GM19238 (cell line): ENCODE measurements at regions not wholly inside any gene's neighbourhood (a gene's known extent, or its start where the extent isn't known, plus 50 kb on each side); places are given as distances from the start of the nearest gene placed in this dataset.

Source experiments
- DNase-seq: peaks from one replicate; pipeline ENCODE4 v3.0.0; 2011; ENCODE audit warnings: low spot score; ENCODE audit not compliant: insufficient read length

DNA sequence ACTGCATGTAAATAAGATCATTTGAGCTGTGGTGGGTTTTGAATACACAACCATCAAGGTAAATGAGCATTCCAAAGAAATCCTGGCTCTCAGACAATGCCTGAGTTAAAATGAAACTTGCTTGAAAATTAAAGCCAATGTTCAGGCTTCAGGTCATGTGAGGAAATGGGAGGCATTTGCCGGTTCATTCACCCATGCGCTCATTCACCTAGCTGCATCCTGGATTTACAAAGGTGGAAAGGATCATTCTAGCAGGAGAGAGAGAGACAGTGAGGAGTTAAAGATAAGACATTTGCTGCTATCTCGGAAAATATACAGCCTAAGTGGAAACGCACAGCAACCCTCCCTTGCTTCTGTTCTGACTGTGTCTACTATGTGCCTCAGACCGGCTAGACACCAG is 143.8 kb upstream of the KLF4 start:
- DNase-seq: no peak

DNA sequence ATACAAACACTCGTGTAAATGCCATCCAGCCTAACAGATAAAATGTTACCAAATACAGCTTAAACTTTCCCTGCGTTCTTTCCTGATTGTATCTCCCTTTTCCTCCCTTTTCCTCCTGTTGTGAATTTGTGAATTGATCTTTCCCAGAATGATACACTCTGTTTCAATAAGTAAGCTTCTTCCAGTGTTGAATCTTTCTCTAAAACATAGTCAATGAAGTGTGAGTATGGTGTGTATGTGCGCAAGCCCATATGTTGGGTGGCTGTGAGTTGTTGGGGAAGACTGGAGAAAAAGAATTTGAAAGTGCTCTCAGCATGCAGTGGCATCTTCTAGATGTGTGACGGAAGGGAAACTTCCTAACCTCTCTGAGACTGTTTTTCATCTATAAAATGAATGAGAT is 143.1 kb upstream of the KLF4 start:
- no peak for DNase-seq

DNA sequence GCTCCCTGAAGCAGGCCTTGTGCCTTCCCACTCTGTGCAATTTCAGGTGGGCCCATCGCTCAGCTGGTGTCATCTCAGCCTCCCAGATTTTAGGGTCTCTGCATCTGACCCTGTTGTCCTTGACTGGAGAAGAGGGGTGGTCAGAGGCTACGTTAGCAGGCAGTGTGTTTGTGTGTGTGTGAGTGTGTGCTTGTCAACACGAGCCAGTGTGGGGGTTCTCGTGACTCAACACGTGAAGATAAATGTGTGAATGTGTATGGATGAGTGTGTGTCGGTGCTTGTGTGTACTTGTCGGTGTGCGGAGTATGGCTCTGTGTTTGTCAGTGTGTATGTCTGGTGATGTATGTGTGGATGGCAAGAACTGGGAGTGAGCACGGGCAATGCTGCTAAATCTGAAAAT is 142.6 kb upstream of the KLF4 start:
- no peak for DNase-seq

DNA sequence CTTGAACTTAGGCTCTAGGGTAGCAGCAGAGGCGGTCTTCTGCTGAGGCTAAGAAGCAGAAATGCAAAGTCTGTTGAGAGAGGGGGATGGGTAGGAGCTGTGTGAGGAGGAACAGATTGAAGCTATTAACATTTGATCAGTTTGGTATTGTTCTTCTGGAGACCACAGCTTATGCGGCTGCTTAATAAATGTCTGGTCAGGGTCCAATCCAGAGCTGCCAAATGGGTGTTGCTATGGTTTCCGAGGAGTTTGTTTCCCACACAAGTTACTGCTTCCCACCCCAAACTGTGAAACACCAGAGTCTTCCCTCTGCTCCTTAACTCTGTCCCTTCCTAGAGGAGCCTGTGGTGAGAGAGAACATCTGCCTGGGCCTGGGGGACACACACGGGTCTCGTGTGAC is 142.2 kb upstream of the KLF4 start:
- no peak for DNase-seq

DNA sequence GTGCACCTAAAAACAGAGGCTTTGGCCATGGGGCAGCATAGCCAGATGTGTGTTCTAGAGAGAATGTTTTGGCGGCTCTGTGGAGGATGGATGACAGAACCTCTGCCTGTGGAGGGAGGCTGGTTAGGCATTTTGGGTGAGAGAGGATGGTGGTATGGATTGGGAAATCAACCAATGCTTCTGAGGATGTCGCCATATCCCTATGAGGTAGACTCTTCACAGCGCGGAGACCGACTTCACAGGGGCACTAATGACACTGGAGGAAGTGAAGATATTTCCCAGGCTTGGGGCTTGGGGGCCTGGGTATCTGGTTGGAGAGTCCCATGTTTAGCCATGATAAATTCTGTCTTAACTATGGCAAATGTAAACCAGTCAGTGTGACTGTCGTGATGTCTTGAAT is 140.6 kb upstream of the KLF4 start:
- DNase-seq: no peak

DNA sequence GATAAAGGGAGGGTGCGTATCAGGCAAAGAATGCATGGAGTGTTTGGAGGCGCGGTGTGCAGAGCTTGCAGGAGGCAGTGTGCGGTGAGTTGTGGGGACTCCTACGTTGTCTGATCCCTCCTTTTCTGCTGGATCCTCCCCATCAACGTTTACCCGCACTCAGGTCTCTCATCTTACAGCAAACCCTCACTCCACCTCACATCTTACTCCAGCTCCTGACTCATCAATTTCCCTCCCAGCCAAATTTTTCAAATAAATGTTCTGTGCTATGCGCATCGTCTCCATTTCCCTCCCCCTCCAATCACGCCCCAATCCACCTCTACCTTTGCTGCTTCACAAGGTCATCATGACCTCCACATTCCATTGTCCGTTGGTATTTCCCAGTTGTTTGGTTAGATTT is 138.9 kb upstream of the KLF4 start:
- no peak for DNase-seq

DNA sequence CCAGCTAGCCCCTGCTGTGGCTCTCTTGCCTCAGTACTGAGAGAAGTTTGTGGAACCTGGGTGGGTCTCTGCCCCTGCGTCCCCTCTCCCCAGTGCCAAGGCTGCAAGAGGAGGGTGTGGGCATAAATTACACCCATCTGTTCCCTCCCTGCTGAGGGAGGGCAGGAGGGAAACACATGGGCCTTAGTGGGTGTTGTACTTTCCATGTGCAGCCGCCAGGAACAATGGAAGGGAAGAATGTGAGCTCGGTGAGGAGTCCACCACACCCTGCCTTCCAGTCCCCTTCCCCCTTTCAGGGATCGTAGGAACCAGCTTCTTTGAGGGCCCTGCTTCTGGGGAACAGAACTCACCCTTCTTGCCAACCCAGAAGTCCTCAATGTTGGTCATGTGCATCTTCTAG is 138.2 kb upstream of the KLF4 start:
- no peak for DNase-seq

DNA sequence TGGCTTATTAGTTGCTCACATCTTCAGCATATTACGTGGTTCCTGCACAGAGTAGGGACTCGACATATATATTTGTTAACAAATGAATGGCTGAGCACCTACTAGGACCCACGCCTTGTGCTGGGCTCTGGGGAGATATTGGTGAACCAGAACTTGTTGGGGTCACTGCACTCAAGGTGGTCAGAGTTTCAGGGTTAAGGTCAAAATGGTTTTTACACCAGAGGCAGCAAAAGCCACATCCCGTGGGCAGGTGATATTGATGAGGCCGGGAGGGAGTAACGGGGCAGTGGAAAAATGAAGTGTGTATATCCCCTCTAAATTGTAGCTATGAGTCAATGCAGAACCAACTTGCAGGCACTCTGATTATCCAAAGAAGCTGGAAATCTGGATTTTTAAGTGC is 136.5 kb upstream of the KLF4 start:
- DNase-seq: no peak

DNA sequence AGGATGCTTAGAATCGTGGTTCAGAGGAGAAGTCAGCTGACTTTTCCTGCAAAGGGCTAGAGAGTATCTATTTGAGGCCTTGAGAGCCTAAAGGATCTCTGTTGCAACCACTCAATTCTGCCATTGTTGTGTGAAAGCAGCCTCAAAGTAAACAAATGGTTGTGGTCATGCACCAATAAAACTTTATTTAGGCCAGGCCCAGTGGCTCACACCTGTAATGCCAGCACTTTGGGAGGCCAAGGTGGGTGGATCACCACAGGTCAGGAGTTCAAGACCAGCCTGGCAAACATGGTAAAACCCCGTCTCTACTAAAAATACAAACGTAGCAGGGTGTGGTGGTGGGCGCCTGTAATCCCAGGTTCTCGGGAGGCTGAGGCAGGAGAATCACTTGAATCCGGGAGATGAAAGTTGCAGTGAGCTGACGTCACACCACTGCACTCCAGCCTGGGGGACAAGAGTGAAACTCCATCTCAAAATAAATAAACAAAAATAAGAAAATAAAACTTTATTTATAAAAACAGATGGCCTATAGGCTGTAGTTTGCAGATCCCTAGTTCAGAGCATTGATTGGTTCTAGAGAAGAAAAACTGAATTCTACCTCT is 135.9 kb upstream of the KLF4 start:
- no peak for DNase-seq

DNA sequence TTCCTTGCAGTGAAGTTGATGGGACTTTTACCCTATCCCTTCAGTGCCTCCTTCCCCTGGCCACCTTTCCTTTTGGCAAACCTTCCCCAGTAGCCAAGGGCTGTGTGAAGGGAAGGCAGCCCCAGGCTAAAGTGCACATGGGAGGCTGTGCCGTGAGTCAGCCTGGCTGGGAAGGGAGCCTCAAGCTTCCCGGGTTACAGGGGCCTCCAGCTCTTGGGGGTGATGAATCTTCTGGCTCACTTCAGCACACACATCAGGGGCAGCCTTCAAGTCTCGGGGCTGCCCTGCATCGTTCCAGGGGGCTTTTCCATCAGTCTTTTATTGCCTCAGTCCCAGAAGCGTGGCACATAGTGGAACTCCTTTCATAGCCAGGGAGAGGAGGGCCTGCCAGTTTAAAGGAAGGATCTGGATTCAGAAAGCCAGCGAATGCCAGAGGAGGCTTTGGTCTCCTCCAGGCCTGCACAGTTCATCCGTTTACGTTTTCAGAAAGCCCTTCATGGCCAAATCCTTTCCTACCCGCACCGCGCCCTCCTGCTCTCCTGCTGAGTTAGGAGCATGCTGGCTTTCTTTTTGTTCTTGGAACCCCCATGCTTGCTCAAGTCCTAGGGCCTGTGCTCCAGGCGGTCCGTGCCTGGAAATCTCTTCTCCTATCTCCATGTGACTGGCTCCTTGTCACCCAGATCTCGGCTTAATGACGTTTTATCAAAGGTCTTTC is 134.8 kb upstream of the KLF4 start:
- no peak for DNase-seq

DNA sequence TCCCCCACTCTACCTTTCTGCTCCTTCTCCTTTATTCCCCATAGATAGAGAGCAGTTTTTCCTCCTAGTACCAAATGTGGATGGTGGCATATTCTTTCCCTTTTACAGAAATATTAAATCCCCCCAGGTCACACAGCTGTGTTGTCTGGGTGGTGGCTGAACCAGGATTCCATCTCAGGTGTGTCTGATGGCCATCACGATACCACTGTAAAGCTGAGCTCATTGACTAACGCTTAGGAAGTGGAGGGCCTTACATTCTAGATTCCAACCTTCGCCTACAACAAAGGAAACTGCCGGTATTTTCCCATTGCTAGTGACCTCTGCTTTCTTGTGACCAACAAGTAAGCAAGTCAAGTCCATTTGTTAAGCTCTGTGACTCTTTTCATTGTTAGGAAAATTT is 131.9 kb upstream of the KLF4 start:
- no peak for DNase-seq

DNA sequence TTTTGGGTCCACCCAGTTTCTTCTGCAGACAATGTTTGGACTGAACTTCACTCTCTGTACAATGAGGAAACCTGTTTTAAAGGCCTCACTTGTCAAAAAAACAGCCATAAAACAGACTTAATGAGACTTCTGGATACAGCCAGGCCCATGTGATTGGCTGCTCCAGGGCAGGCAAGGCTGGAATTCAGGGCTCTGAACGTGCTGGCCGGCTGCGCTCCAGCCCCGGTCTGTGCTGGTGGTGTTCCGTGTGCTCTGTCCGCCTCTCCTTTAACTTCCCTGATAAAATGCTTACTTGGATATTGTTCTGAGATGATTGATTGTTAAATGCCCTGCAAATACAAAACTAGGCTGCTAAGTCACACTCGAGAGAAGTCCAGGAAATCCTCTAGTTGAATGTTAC is 131.2 kb upstream of the KLF4 start:
- DNase-seq: no peak

DNA sequence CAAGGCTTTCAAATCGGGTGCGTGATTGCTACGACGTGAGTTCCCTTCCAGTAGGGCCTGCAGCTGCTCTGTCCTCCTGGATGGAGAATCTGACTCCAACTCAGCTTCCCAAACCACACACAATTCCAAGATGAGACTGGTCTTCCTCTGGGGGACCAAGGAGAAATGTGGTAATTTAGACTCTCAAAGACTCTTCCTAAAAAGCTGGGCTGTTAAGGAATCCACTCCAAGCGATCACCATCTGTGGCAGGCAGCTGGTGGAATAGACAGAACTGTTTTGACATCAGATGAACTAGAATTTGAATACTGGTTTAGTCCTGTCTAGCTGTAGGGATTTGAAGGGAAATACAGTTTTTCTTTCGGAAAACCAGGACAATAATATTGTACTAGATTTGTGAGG is 130.7 kb upstream of the KLF4 start:
- DNase-seq: no peak

DNA sequence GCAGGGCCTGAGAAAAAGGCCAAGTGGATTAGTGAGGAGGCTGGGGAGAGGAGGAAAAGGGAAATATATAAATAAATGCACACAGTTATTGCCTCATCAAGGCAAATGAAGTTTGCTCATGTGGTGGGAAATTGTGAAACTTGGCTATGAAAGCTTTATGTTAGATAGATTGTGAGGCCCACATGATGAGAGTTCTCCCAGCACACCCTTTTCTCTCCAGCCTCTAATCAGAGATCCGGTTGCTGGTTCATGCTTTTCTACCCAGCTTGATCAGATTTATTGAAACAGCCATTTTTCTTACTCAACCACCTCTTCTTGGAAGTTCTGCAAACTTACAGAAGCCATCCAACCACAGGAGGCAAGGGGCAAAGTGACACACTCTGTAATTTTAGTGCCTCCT is 125.8 kb upstream of the KLF4 start:
- DNase-seq: no peak

DNA sequence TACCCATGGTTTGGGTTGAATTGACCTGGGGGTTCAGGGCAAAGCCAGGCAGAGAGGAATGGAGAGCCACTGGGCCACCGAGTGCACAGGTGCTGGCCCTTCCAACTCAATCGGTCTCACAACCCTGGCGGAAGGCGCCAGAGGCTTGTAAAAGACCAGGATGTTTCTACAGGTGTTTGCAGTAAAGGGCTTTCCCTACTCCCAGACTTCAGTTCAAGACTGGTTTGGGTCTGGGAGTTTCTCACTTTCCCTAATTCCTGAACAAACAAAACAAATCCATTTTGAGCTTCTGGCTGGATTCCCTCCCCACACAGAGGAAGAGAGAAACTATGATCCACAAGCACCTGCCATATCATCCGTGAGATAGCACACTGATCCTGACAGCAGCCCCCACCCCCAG is 125.2 kb upstream of the KLF4 start:
- no peak for DNase-seq

DNA sequence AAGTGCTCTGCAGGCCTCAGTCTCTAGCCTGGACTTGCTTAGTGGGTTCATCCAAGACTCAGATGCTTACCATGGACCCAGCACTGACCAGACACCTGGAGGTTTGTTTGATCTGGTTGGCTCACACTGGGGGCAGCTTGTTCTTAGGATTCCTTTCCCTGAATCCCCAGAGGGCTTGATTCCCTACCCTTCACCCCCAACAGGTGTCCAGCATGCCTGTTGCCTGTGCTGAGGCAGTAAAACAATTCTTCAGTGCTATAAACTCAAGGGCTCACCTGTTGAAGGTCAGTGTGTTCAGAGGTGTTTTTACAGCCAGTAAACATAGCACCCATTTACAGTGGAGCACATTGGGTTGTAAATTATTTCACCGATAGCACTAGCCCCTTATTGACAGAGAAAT is 123.8 kb upstream of the KLF4 start:
- no peak for DNase-seq

DNA sequence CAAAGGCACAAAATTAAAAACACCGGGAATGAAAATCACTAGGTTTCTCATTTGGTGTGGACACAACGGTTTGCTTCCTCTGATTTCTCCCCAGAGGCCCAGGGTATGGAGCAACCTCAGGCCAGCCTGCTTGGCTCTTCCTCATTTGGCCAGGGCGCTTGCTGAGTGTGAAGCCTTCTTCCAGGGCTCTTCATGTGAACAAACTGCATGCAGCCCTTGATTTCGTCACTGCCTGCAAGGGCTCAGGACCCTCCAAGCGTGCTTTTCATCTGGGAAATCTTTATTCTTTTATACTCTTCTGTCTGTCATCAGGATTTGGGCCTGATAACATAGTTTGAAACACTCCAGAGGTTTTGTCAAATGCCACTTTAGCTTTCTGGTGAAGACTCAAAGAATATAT is 122.6 kb upstream of the KLF4 start:
- DNase-seq: no peak

DNA sequence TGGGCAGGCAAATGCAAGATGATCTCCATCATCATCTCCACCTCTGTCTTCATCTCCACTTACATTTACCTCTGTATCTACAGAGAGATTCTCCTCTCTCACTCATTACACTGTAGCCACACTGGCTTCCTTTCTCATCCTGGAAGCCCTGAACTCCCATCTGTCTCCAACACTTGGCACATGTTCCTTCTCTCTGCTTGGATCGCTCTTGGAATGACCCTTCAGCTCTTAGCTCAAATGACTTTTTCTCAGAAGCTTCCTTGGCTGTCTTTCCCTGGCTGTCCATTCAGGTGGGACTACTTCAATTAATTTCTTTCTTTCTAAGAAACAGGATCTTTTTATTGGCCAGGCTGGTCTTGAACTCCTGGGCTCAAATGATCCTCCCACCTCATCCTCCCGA is 120.0 kb upstream of the KLF4 start:
- DNase-seq: no peak

DNA sequence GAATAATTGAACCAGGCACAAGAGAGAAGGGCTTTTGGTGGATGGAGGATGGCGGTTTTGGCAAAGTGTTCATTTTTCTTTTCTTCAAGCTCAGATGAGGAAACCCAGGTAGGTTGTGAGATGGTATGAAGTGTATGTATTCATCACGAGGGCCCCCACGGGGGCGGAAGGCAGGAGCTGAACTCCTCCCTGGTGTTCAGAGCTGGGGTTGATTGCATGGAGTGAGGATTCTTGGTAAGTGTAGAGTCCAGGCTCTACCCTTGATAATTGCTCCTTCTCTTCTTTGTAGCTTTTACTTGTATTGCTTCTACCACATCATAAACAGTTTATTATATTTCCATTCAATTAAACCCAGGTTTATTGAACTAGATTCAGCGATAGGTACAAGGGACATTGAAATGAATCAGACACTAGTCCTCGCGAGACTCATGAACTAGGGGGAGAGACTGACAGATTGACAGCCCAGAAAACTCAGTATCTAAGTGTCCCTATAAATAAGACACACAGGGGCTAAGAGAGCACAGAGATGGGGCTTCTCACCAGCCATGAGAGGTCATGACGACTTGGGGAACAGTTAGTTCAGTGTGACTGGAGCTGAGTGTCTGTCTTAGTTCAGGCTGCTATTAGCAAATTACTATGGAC is 116.7 kb upstream of the KLF4 start:
- DNase-seq: no peak

DNA sequence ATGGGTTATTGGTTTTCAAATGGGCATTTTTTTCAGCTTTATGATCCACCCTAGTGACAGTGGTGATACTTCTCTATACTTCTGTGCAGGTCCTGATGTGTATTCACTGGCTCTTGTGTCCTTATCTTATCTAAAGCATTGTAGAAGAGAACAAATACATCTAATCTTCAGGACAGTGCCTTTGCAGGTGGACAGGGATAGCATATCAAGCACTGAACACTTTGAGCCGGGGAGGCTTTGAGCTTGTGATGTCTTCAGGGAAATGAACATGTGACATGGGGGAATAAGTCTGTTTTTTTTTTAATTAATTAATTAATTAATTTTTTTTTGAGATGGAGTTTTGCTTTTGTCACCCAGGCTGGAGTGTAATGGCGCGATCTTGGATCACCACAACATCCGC is 115.5 kb upstream of the KLF4 start:
- DNase-seq: no peak

DNA sequence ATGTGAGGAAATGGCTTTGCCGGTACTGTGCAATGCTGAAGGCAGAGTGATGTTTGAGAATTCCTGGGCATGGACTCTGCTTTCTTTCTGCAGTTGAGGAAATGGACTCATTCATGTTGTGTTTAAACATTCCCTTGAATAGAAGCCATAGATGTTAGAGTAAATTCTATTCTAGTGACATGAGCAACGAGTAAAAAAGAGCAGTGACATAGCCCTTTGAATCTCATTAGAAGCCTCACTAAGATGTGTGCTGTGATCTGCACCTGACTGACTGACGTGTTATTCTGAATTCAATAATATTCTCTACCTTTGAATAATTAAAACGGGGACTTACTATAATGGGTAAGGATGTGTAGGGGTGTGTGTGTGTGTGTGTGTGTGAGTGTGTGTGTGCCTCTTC is 113.7 kb upstream of the KLF4 start:
- DNase-seq: no peak

DNA sequence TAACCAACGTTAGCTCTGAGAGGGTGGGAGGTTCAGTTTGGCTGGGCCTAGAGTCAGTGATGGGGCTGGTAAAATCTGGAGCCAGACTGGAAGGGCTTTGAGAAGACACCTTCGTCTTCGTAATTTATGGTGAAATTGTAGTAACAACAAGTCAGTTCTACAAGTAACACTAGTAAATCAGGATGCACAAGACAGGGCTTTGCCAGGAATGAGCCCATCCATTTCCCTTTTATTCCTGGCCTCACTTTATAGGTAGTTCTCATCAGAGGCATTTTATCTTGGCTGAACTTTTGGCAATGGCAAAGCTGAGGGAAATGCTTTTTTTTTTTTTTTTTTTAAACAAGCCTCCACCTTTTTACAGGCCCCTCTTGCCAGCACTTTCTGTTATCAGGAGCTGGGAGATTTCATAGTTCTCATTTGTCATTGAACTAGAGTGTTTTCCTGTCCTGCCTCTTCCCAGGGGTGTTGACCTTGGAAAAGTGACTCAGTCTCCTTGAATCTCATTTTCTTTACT is 110.5 kb upstream of the KLF4 start:
- no peak for DNase-seq

DNA sequence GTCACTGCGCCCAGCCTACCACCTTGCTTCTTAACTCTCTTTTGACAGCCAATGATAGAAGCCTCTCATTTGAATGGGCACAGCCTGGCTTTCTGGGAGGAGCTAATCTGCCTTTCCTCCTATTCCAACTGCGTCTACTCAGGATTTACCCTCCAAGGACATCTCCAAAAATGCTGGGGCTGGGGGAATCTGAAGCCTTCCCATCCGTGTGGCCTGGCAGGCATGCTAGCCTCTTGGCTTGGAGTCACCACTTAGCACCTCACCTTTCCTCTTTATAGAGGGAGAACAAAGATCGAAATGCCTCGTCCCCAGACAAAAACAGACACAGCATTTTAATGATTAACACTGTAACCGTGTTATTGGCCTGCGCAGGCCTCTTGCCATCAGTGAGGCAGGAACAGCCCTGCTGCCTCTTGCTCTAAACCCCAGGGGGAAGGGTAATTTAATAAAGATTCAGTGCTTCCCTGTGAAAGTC is 108.2 kb upstream of the KLF4 start:
- DNase-seq: no peak
